Adrenal gland (tissue), 9 donors: ENCODE measurements at regions not wholly inside any gene's neighbourhood (a gene's known extent, or its start where the extent isn't known, plus 50 kb on each side); places are given as distances from the start of the nearest gene placed in this dataset.
A peak's percentile ranks its signal among the peaks of the same experiment; 100 is the strongest.

Experiments
- DNase-seq, 7 donors: peaks; one replicate each; pipeline ENCODE4 v3.0.0-alpha.2; 2019 to 2020
- H3K27ac ChIP-seq, 5 donors: fragments of 200-600 bp; sonication (generic) in 4 of 5; 1 replicate in 3 of 5; 2 replicates in 2 of 5; pipeline versions ENCODE4 v1.5.1 to v1.8.0; 2016 to 2020; ENCODE audit warnings: mild to moderate bottlenecking in 1 of 5
- H3K27me3 ChIP-seq: fragments of 200-600 bp; 2 replicates; pipeline ENCODE4 v1.8.0; 2021
- H3K36me3 ChIP-seq, 2 donors: fragments of 200-600 bp; replicated peaks in 1 of 2; 1 replicate in 1 of 2; 2 replicates in 1 of 2; pipeline versions ENCODE4 v1.5.1 to v1.8.0; 2018 to 2022
- H3K4me1 ChIP-seq, 2 donors: fragments of 200-600 bp; replicated peaks in 1 of 2; 1 replicate in 1 of 2; 2 replicates in 1 of 2; pipeline versions ENCODE4 v1.5.1 to v1.8.0; 2018 to 2021
- H3K4me3 ChIP-seq, 4 donors: fragments of 200-600 bp; sonication (generic) in 3 of 4; one replicate each; pipeline ENCODE4 v1.5.1; 2016 to 2018
- H3K9me3 ChIP-seq, 3 donors: fragments of 200-600 bp; sonication (generic) in 1 of 3; replicated peaks in 1 of 3; 1 replicate in 2 of 3; 2 replicates in 1 of 3; pipeline versions ENCODE4 v1.5.1 to v1.8.0; 2016 to 2021
- CTCF ChIP-seq, 6 experiments: fragments of 450-650 bp in 4 of 6; fragments of 200-600 bp in 2 of 6; sonication (generic) in 1 of 6; IDR thresholded peaks; 1 replicate in 5 of 6; 2 replicates in 1 of 6; pipeline versions ENCODE4 v1.5.1 to v1.8.0; 2016 to 2021; ENCODE audit warnings: antibody characterized with exemption in 6 of 6, mild to moderate bottlenecking in 2 of 6, moderate library complexity in 1 of 6
- POLR2A ChIP-seq, 2 donors: fragments of 450-650 bp; IDR thresholded peaks; one replicate each; pipeline ENCODE4 v1.6.1; 2017; ENCODE audit warnings: antibody characterized with exemption in 2 of 2, mild to moderate bottlenecking in 2 of 2, moderate library complexity in 1 of 2
- WGBS, 4 donors: extraction: QIAGEN DNeasy Blood & Tissue Kit in 2 of 4; methylation state at CpG; one replicate each; pipeline versions ENCODE4 v1.1.5 to v1.1.7; 2013 to 2017; 5-methylcytosine and 5-hydroxymethylcytosine counted together
- intact Hi-C, 2 donors: fragments of 100-400 bp; cut with DNase I; formaldehyde crosslinking; loops; one replicate each; pipeline versions ENCODE4 v1.14.1 to v1.15.0; 2022 to 2023
- donor health status: healthy with polysubstance abuse.
- donor health status: Bipolar disorder and iron deficiency.
- donor health status: DM: yes; HTN: yes; CAD: no.
- donor health status: DM: no; HTN: no; CAD: no.
- donor health status: DM: no; HTN: no; CAD: no.

DNA sequence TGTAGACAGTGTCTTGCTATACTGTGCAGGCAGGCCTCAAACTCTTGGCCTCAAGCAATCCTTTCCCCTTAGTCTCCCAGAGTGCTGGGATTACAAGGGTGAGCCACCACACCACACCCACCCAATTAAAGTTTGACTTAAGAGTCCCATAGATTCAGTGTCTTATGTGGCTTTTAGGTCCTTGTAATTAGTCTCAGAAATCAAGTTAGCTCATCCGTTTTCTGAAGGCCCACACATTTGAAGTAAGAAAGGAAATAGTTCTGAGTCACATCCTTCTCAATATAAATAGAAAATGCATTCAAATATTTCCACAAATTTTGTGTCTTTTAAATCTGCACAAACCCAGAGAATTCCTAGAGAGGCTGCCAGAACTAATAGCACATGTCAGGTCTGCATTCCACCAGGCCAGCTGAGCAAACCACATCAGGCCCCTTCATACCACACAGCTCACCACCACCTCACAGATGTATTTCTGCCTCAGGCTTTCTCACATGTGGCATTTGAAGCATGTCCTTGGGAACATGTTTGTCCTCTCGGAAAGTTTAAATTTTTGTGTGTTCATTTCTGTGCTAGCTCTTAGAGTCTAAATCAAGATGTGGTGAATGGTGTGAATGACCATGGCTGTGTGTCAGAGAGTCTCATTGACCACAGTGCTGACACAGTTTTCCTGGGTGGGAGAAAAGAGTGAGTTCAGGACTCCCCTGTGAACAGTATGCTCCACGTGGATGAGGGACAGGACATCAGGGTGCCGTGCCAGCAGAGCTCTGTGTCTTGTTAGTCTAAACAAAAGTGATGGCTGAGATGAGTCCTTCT, 148.4 kb upstream of the USP9Y start:
- Histone ChIP-seq H3K4me3 (no peak overlapping the region), H3K4me1 (no peaks in the 10 kb centered on the region), H3K9me3 (no peaks in the 10 kb centered on the region), H3K27me3 (no peaks in the 10 kb centered on the region), H3K36me3 (no peaks in the 10 kb centered on the region), H3K27ac (no peak overlapping the region)
- 21 to 47% methylated on average over 2 to 4 of the region's 4 CpGs; no CpG with 5 or more reads in 2 of the 4 donors for WGBS, 4 donors
- DNase-seq, result no peak
- no peak for TF ChIP-seq CTCF (IDR thresholded peaks at IDR 0.05)
- TF ChIP-seq POLR2A (IDR thresholded peaks at IDR 0.05), result no peak
- intact Hi-C loops, result no loop called here

GRCh38 chrY:12553909-12554308, 147.1 kb upstream of the USP9Y start:
- intact Hi-C loops, result no loop called here
- H3K4me1 ChIP-seq, result no peaks in the 10 kb centered on the region
- H3K4me3 ChIP-seq, result no peak overlapping the region
- no peaks in the 10 kb centered on the region for H3K27me3 ChIP-seq
- no peak for DNase-seq
- TF ChIP-seq CTCF (IDR thresholded peaks at IDR 0.05) (no peak), POLR2A (IDR thresholded peaks at IDR 0.05) (no peak)
- no peak overlapping the region for H3K27ac ChIP-seq
- no peaks in the 10 kb centered on the region for H3K9me3 ChIP-seq
- H3K36me3 ChIP-seq, result no peaks in the 10 kb centered on the region
- WGBS, 4 donors, result 20 to 47% methylated on average over 1 of the region's 1 CpG; no CpG with 5 or more reads in 2 of the 4 donors

GRCh38 chrY:12555005-12555404, 146.0 kb upstream of the USP9Y start:
- Histone ChIP-seq H3K27ac (no peak overlapping the region), H3K4me1 (no peaks in the 10 kb centered on the region), H3K4me3 (no peak overlapping the region), H3K27me3 (no peaks in the 10 kb centered on the region), H3K36me3 (no peaks in the 10 kb centered on the region), H3K9me3 (no peaks in the 10 kb centered on the region)
- 42 to 50% methylated on average over 1 of the region's 1 CpG; no CpG with 5 or more reads in 2 of the 4 donors for WGBS, 4 donors
- DNase-seq, result peak in 1 of 7 donors; percentile 2
- intact Hi-C loops, result no loop called here
- TF ChIP-seq POLR2A (IDR thresholded peaks at IDR 0.05), result no peak
- TF ChIP-seq CTCF (IDR thresholded peaks at IDR 0.05), result no peak

DNA sequence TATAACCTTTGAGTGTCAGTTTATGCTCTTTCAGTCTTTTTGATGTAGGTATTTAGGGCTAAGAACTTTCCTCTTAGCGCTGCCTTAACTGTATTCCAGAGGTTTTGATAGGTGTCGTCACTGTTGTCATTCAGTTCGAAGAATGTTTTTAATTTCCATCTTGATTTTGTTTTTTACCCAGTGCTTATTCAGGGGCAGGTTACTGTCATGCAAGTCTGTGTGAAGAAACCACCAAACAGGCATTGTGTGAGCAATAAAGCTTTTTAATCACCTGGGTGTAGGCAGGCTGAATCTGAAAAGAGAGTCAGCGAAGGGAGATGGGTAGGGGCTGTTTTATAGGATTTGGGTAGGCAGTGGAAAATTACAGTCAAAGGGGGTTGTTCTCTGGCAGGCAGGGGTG, 142.0 kb upstream of the USP9Y start:
- H3K36me3 ChIP-seq, result no peaks in the 10 kb centered on the region
- intact Hi-C loops, result no loop called here

More for the DNA sequence above, 142.0 kb upstream of the USP9Y start:
- Histone ChIP-seq H3K27ac (no peak overlapping the region), H3K27me3 (no peaks in the 10 kb centered on the region), H3K4me1 (no peaks in the 10 kb centered on the region), H3K9me3 (no peaks in the 10 kb centered on the region), H3K4me3 (no peak overlapping the region)
- TF ChIP-seq CTCF (IDR thresholded peaks at IDR 0.05) (no peak), POLR2A (IDR thresholded peaks at IDR 0.05) (no peak)
- no peak for DNase-seq
- WGBS, 4 donors, result 86 to 91% methylated on average over 4 of the region's 4 CpGs; no CpG with 5 or more reads in 2 of the 4 donors
